Ovary (tissue), 3 donors: ENCODE measurements at regions not wholly inside any gene's neighbourhood (a gene's known extent, or its start where the extent isn't known, plus 50 kb on each side); places are given as distances from the start of the nearest gene placed in this dataset.

Source experiments
- POLR2A ChIP-seq: fragments of 450-650 bp; IDR thresholded peaks from one replicate; pipeline ENCODE4 v1.6.1; 2017; ENCODE audit warnings: antibody characterized with exemption, mild to moderate bottlenecking, moderate library complexity
- TF ChIP-seq, protein P1 (sequence below), 3 donors: fragments of 450-650 bp in 2 of 3; fragments of 200-600 bp in 1 of 3; IDR thresholded peaks; one replicate each; pipeline versions ENCODE4 v1.5.1 to v1.8.0; 2016 to 2022; ENCODE audit warnings: antibody characterized with exemption in 3 of 3, mild to moderate bottlenecking in 1 of 3
- donor health status: DM: no; HTN: no; CAD: no.

DNA sequence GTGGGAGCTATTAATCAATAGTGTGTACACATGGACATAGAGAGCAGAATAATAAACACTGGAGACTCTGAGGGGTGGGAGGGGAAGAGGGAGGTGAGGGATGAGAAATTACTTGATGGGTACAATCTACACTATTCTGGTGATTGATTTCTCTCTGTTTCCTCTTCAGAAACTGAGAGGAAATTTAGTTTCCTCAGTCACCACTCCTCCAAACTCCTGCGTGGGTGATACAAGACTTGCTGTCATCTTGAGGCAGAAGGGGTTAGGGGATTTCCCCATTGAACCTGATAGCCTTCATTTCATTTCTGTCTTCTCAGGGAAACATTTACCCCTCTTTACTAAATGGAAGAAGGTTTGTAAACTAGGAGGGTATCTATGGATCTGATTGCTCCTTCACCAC is 84.3 kb upstream of the ESR1 start:
- TF ChIP-seq, protein P1, sequence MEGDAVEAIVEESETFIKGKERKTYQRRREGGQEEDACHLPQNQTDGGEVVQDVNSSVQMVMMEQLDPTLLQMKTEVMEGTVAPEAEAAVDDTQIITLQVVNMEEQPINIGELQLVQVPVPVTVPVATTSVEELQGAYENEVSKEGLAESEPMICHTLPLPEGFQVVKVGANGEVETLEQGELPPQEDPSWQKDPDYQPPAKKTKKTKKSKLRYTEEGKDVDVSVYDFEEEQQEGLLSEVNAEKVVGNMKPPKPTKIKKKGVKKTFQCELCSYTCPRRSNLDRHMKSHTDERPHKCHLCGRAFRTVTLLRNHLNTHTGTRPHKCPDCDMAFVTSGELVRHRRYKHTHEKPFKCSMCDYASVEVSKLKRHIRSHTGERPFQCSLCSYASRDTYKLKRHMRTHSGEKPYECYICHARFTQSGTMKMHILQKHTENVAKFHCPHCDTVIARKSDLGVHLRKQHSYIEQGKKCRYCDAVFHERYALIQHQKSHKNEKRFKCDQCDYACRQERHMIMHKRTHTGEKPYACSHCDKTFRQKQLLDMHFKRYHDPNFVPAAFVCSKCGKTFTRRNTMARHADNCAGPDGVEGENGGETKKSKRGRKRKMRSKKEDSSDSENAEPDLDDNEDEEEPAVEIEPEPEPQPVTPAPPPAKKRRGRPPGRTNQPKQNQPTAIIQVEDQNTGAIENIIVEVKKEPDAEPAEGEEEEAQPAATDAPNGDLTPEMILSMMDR (IDR thresholded peaks at IDR 0.05) = no peak
- no peak for TF ChIP-seq POLR2A
